Left hindlimb (tissue), 1 donor: ENCODE measurements at regions not wholly inside any gene's neighbourhood (a gene's known extent, or its start where the extent isn't known, plus 50 kb on each side); places are given as distances from the start of the nearest gene placed in this dataset.

Source experiments
- DNase-seq: peaks from one replicate; pipeline ENCODE4 v3.0.0-alpha.2; 2018

DNA sequence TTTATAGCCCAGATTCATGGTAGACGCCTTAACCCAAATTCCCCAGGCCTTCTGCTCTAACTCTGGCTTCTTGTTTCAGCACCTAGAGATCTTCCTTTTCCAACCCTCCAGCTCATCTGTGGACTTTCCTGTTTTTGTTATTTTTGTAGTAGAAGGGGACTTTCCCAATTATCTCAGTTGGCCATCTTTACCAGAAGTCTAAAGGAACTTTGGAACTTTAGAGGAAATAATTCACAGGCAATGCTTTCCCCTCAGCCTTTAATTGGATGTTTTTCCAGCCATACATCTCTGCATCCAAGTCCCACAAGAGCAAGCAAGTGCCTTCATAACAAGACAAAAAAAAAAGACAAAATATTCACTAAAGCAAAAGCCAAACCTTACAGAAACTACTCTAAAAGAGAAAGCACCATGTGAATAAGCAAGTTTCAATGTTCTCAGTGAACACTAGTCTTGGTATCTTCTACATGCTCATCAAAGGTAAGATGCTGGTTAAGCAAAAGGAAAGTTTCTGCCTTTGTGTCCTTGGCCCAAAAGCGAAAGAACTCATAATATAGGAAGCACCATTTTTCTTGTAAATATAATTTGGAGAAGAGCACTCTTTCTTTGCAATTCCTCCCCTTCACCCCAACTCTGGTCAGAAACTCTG lies 377.3 kb downstream of the SETD4 start:
- DNase-seq: no peak

DNA sequence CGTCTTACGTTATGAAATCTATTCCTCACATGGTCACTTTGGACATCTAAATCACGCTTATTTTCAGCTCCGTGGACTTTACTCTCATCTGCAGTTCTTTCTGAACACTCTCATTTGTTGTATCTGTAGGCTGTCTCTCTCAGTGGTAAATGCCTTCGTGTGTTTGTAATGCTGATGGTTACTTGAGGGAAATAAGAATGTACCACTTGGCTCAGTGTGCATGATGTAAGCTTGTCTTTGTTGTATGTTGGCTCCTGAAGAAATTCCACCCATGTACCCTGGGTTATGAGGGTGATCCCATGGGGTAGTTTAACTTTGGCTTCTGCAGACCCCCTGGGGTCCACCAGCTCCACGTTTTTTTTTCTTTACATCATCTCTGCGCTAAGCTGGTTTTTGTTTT lies 378.4 kb downstream of the SETD4 start:
- DNase-seq: no peak

DNA sequence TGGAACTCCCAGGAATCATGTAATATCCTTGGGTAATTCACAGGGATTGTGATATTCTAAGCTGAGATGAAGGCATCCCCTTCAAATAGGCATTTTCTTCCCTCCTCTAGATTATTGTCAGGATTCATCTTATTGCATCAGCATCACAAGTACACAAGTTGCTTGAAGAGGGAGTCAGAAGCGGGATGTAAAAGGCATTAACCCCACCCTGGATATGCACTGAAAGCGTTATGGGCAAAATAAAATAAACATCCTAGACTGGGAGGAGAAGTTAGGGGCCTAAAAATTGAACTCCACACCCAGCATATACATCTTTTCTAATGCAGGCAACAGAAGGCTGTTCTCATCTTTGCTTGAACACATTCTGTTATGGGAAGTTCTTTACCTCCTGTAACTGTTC lies 381.2 kb downstream of the SETD4 start:
- DNase-seq: no peak

DNA sequence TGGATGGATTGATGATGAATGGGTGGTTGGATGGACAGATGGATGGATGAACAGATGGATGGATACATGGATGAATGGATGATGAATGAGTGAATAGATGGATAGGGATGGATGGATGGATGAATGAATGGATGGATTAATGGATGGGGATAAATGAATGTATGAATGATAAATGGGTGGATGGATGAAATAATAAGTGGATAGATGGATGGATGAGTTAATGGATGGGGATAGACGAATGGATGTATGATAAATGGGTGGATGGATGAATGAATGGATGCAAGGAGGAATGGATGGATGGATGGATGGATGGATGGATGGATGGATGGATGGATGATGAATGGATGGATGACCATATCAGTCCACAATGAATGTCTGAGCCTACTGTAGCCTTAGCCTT lies 381.9 kb downstream of the SETD4 start:
- no peak for DNase-seq

DNA sequence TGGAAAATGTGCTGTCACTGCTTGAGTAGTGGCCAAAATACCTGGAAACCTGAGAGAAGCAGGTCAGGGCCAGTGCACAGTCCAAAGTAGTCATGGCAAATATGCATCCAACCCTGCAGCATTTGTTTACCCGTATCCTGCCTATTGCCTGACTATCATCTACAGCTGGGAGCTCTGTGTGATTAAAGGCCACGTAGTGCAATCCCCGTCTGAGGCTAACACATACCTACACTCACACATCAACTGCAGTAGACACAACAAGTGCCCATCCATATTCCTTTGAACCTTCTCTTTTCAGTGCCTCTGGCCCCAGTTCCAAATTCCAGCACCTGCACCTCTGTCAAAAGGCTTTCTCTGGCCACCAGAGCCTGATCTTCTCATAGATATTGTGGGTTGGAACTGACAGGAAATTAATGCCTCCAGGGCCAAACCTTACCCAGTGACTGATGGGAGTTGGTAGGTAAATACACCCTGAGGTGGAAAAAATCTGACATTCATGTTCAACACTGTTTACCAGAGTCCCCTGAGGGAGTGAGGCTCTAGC lies 383.0 kb downstream of the SETD4 start:
- no peak for DNase-seq

DNA sequence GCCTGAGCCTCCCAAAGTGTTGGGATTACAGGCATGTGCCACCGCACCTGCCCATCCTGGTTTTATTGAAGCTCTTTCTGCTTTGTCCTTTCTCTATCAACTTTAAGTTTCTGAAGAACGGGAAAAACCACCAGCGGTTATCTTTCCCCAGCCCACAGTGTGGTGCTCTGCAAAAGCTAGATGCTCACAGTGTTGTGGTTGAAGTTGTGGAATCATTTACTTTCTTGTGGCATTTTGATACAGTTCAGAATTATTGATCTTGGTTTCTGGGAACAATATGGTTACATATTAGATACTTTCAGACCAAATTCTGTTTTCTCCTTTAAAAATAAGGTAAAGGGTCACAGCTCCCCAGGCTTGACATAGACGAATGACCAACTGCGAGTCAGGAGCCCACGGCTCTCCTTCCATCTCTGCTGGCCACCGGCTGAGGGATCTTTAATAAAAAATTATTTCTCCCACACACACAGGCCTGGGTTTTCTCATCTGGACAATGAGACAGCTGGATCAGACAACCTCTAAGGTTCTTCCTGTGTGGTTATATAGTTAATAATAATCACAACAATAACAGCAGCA lies 385.3 kb downstream of the SETD4 start:
- DNase-seq: no peak

DNA sequence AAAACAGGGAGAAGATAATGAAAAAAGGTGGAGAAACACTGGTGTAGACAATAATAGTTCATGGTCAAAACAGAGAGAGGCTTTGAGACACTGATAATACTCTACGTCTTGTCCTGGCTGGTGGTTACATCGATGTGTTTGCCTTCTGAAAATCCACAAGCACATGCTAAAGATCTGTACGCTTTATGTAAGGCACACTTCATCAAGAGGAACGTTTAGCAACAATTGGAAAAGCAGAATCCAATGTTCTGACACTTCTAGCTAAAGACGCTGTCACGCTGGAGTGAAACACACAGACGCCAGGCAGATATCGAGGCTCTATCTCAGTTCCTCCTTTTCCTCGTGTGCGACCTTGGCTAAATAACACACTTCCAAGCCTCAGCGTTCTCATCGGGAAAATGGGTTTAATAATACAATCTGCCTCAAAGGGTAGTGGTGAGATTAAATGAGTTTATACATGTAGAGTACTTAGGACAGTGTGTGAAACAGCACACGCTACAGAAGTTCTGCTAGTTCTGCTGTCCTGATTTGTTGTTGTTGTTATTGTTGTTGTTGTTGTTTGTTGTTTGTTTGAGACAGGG lies 386.1 kb downstream of the SETD4 start:
- no peak for DNase-seq

DNA sequence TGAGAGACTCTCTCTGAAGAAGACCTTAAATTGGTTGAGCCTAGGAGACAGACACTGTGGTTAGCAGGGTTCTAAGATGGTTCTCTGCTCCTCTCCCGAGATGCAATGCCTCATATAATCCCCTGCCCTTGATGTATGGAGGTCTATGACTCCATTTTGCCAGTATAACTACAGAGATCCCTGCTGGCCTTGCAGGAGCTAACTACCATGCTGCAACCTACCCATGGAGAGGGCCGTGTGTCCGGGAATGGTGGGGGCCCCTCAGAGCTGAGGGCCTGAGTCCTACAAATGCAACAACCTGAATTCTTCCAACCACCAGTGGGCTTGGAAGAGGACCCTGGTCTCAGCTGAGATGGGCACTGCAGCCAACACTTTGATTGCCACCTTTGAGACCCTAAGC lies 388.0 kb downstream of the SETD4 start:
- DNase-seq: no peak

DNA sequence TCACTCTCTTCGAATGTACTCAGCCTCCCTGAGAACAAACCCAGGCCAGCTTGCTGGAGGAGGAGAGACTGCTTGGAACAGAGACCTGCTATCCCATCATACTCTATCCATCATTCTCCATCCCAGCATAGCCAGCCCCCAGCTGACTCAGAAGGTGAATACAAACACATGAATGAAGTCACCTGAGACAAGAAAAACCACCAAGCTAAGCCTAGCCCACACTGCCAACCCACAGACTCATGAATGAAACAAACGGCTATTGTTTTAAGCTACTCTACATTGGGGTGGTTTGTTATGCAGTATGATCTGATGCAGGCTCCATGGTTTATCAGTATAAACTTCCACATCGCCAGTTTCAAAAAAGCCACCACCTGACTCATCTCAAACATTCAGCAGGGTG lies 395.6 kb downstream of the SETD4 start:
- no peak for DNase-seq

DNA sequence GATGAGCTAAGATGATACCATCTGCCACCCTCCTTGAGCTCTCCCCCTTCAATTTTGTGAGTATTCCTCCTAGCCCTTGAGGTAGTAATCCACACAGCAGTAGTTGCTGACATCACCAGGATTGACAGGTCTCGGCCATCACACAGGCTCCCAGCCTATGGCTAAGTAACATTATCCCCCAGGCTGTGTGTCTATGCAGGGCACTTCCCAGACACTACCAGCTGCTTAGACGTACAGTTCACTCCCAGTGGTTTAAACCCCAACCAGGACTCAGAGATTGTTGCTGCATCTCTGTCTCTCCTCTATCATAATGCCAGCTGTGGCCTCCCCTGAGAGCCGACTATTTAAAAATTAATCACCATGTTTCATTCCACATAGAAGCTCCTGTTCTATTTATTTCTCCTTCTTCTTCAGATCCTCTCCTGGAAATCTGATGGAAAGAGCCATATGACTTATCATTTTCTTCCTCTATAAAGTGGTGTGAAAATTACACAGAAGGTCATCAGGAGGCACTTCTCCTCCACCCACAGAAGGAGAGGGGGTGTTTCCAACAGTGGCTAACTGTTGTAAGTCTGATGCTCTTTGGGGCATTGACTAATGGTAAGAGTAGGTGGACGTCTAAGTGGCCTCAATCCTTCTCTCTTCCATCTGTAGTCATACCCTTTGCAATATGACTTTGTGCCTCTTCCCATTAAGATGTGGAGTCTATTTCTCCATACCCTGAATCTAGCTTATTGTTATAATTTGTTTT lies 396.3 kb downstream of the SETD4 start:
- no peak for DNase-seq

DNA sequence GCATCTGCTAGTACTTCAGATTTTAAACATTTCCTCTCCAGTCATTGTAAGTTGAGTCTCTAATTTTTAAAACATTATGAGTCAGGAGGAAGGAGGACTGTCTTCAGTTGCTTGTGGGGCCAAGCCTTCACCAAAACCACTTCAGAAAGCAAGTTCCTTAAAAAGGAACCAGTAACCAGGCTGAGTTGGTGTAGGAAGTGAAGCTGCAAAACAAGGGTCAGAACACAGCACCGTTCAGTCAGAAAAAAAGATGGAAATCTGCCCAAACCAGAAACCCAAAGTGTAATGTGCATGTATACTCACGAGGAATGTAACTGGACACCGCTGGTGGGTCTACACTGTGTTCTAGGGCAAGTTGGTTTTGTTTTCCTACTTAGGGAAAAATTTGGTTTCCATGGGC lies 402.1 kb downstream of the SETD4 start:
- peak; percentile 61 for DNase-seq

DNA sequence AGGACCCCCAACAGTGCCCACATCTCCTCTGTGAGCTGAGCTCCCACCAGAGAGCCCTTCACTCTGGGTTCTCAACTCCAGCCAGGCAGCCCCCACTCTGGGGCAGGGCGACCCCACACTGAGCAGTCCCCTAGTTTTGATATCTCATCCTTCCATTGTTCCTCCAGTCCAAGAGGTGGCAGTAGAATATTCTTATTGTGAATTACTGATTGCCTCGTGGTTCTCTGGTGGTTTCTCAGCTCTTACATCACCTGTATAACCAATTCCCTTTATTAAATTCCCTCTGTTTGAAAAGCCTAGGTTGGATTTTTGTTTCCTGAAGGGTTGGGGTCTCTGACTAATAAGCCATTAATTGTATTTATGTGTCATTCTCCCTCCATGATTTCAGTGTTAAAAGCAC lies 407.5 kb downstream of the SETD4 start:
- no peak for DNase-seq

DNA sequence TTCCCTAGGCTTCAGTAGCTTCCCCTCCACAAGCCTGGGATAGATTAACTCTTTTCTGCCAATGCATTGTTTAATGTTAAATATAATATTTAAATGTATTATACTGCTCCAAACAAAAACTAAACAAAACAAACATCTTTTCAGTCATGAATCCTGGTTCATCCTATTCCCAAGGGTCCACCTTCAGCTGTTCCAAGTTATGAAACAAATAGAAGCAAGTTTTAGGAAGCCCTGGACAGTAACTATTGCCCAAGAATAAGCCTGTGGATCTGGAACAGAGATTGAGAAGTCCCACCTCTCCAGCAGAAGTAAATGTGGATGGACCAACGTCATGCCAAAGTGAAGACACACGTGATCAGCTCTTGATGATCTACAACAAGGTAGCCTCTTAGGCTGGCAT lies 408.1 kb downstream of the SETD4 start:
- no peak for DNase-seq

DNA sequence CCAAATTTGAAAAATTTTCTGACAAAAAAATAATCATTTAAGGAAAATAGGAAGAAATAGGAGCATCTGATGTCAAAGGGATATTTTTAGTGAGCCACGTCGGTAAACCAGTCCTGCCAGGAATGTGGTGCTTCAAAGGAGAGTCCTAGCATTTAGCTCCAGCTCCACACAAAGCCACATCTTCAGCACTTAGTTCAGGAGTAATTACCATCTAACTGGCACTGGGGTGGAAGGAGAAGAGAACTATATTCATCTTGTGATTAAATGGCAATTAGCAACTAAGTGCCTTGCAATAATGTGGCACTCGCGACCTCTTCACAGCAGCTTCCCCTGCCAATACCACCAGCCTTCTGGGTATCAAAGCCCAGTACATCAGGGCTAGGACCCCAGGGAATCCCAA lies 409.1 kb downstream of the SETD4 start:
- DNase-seq: no peak

DNA sequence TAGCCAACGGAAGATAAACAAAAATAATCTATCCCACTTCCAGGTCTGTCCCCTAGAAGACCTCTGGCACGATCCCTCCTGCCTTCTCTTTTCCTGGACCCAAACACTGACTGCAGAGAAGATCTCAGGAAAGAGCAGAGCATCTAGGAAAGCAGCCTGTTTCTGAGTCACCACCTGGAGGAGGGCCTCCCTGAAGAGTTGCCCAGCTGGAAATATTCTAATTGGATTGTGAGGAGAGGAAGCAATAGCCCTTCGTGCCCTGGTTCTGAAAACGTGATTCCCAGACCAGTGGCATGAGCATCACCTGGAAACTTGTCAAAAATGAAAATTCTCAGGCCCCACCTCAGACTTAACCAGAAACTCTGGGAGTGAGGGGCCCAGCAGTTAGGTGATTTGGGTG lies 411.1 kb downstream of the SETD4 start:
- no peak for DNase-seq

DNA sequence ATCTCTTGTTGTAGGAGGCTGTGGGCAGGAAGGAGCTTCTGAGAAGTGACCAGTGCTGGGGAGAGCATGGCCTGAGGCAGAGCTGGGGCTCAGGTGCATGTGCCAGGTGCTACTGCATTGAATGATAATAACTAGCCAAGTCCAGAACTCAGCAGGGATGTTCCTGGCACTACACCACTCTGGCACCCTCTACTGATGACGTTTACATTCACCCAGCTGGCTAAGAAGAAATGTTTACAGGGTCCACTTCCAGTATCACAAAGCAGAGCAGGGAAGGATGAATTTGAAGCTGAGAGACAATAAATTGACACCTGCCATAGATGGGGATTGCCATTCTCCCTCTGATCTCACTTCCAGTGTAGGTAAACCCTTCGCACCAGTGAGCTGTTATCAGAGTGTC lies 411.8 kb downstream of the SETD4 start:
- no peak for DNase-seq

DNA sequence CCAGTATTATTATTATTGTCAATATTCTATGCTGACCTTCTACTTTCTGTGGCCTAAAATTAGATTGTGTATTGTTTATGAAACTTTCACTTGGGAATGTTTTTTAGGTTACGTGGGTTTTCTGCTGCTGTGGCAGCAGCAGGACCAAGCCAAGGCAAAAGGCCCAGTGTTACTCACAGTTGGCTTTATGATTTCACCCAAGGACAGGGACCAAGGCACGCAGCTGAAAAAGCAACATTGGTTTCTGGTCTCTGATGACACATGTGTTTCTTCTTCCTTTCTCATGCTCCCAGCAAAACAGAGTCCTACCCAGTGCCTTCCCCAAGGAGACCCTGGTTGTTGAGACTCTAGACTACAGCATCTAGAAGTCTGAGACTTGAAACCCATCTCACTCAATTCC lies 413.7 kb downstream of the SETD4 start:
- DNase-seq: no peak

DNA sequence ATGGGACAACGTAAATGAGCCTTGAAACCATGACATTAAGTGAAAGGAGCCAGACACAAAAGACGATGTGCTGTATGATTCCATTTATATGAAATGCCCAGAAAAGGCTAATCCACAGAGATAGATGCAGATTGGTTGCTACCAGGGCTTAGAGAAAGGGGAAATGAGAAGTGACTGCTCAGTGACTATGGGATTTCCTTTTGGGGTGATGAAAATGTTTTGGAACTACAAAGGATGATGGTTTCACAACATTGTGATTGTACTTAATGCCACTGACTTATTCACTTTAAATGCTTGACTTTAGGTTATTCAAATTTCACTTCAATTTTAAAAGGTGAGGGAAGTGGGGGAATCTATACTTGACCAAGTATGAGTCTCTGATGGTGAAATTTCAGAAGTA lies 414.3 kb downstream of the SETD4 start:
- no peak for DNase-seq

DNA sequence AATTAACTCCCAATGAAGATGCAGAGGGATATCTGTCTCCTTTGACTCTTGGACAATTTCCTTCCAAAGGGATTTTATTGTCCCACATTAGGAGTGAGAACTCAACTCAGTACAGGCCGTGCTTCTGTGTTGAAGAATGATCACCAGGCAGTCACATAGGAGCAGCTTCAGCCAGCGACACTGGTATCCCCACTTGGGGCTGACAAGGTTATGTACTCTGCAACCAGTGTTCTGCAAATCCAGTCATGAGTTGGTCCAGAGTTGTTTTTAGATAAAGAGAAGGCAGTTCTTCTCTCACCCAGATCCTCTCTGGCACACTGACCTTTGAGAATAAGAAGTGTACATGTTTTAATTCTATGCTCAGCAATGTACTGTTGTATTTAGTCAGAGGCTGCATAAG lies 415.8 kb downstream of the SETD4 start:
- DNase-seq: no peak

DNA sequence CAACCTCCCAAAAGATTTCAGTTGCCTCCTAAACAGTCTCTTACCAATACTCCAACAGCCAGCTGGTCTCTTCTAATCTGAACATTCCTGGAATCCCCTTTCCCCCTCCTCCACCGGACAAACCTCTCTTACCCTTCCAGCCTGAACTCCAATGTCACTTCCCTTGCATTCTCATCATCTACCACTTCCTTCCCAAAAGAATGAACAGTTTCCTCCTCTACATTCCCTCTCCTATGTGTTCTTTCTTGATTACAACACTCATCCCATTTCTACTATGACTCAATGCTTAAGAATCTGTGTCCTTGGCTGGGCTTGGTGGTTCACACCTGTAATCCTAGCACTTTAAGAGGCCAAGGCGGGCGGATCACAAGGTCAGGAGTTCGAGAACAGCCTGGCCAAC lies 417.1 kb downstream of the SETD4 start:
- no peak for DNase-seq

DNA sequence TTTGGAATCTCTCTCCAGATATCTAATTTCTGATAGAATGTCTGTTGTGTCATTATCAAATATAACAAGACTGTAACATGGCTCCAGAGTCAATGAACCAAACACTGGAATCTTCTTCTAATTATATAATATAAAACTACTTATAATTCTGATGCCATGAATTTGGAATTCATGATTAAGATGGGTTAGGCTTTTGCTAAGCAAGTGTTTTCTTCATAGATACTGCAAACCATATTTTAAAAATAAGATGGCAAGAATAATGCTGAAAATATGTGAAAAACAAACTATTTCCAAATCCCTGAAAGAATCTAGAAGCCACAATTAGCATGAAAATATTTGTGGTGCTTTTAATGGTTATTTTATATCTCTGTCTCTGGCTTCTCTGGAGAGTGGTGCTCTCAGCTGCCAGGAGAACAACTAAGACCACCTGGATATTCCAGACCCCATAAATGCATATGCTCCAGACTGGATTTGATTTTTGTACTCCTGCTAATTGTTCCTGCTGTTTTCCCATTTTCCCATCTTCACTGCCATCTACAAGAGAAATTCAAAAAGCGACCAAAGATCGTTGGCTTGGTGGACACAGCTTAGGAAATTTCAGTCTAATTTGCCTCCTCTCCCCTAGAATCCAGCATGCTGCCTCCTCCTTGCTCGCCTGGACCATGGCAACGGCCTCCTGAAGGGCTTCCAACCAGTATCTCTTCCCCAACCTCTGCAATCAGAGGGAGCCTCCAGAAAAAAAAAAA lies 418.9 kb downstream of the SETD4 start:
- DNase-seq: no peak

DNA sequence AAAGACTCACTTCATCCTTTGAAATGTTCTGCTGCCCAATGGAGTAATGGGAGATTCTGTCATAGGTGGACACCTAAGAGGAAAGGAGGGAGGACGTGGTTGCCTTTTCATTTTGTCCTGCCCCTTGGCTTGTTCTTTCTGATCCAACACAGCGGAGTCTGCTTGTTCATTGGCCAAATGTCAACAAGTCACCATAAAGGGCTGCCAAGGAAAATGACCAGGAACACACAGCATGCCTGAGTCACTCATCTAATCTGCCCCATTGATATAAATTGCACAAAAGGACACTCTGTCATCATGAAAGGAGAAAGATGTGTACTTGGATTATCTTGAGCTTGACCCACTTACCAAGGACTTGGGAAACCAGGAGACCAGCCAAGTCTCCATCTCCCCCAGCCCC lies 422.9 kb downstream of the SETD4 start:
- DNase-seq: no peak

DNA sequence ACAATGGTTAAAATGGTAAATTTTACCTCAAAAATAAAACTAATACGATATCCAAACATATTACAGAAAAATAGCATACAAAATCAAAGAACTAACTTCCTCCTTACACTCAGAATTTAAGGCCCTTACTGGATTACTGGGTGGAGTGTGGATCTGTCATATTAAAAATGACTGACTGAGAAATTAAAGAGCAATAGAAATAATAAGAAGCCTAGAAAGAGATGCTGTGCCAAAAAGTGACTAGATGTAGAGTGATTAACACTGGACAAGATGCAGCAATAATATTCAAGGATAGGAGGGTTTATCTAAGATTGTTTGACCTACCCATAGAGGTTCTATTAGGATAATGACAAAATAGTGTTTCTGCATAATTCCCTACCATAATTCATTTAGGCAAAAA lies 424.3 kb downstream of the SETD4 start:
- DNase-seq: no peak
